Fibroblast of lung (primary cell): ENCODE measurements at regions not wholly inside any gene's neighbourhood (a gene's known extent, or its start where the extent isn't known, plus 50 kb on each side); places are given as distances from the start of the nearest gene placed in this dataset.

ENCODE experiments used
- DNase-seq, 2 donors: peaks; one replicate each; pipeline versions ENCODE4 v3.0.0 to v3.0.0-alpha.2; 2010; ENCODE audit warnings: low read depth in 2 of 2
- H2AFZ ChIP-seq: 2 replicates; pipeline ENCODE4 v1.5.1; 2012; ENCODE audit warnings: low read length, control low read depth, inconsistent platforms
- H3K27ac ChIP-seq: 2 replicates; pipeline ENCODE4 v1.5.1; 2011; ENCODE audit warnings: low read length, control low read depth; ENCODE audit not compliant: insufficient read depth
- H3K27me3 ChIP-seq: 2 replicates; pipeline ENCODE4 v1.5.1; 2011; ENCODE audit warnings: mild to moderate bottlenecking, low read length; ENCODE audit not compliant: control insufficient read depth, insufficient read depth
- H3K36me3 ChIP-seq: 2 replicates; pipeline ENCODE4 v1.5.1; 2011; ENCODE audit warnings: low read length; ENCODE audit not compliant: control insufficient read depth, insufficient read depth
- H3K4me1 ChIP-seq: 2 replicates; pipeline ENCODE4 v1.5.1; 2011; ENCODE audit warnings: low read length; ENCODE audit not compliant: control insufficient read depth, insufficient read depth; ENCODE audit errors: extremely low read depth
- H3K4me2 ChIP-seq: 2 replicates; pipeline ENCODE4 v1.5.1; 2011; ENCODE audit warnings: low read length, control low read depth; ENCODE audit not compliant: insufficient read depth; ENCODE audit errors: extremely low read depth
- H3K4me3 ChIP-seq, 4 experiments: fragments of 200-600 bp in 1 of 4; sonication (generic) in 1 of 4; replicated peaks in 1 of 4; 2 replicates each; pipeline ENCODE4 v1.5.1; 2011 to 2016; ENCODE audit warnings: low read length in 4 of 4, low read depth in 3 of 4, mild to moderate bottlenecking in 3 of 4, control low read depth in 2 of 4, inconsistent platforms in 1 of 4, mixed read lengths in 1 of 4; ENCODE audit not compliant: insufficient read depth in 1 of 4; ENCODE audit errors: control extremely low read depth in 1 of 4
- H3K79me2 ChIP-seq: 2 replicates; pipeline ENCODE4 v1.5.1; 2012; ENCODE audit warnings: mild to moderate bottlenecking, low read length, inconsistent platforms; ENCODE audit not compliant: control insufficient read depth, insufficient read depth
- H3K9ac ChIP-seq: 2 replicates; pipeline ENCODE4 v1.5.1; 2011; ENCODE audit warnings: mild to moderate bottlenecking, low read length, control low read depth; ENCODE audit not compliant: insufficient read depth
- H3K9me3 ChIP-seq: 2 replicates; pipeline ENCODE4 v1.5.1; 2012; ENCODE audit warnings: low read depth, low read length; ENCODE audit not compliant: control insufficient read depth, insufficient read depth
- H4K20me1 ChIP-seq: 2 replicates; pipeline ENCODE4 v1.5.1; 2011; ENCODE audit warnings: low read length; ENCODE audit not compliant: control insufficient read depth, insufficient read depth; ENCODE audit errors: extremely low read depth
- CTCF ChIP-seq, 2 donors: IDR thresholded peaks in 1 of 2; conservative IDR thresholded peaks in 1 of 2; 1 replicate in 1 of 2; 2 replicates in 1 of 2; pipeline ENCODE4 v1.5.1; 2011 to 2012; ENCODE audit warnings: low read length in 2 of 2, control low read depth in 1 of 2, inconsistent platforms in 1 of 2, low read depth in 1 of 2, mild to moderate bottlenecking in 1 of 2
- EZH2 ChIP-seq: IDR thresholded peaks from 2 replicates; pipeline ENCODE4 v1.5.1; 2012; ENCODE audit warnings: low read length, control low read depth, mild to moderate bottlenecking; ENCODE audit errors: missing control alignments

GRCh38 chr9:100724886-100725285 lies 147.0 kb downstream of the CAVIN4 start:
- no peak overlapping the region for H3K27ac ChIP-seq
- TF ChIP-seq CTCF (conservative IDR thresholded peaks at IDR 0.05 in 1 of 2, IDR thresholded peaks at IDR 0.05 in 1 of 2; ENCODE audit: low read depth in 1 of 2, low read length in 2 of 2) (no peak), EZH2 (no peak)
- no peaks in the 10 kb centered on the region for H3K9me3 ChIP-seq
- no peaks in the 10 kb centered on the region for H3K36me3 ChIP-seq
- H3K27me3 ChIP-seq, result no peaks in the 10 kb centered on the region
- H4K20me1 ChIP-seq, result no peaks in the 10 kb centered on the region
- H2AFZ ChIP-seq, result no peak overlapping the region
- no peaks in the 10 kb centered on the region for H3K79me2 ChIP-seq
- H3K4me1 ChIP-seq, result no peaks in the 10 kb centered on the region
- DNase-seq, result no peak
- no peak overlapping the region for H3K9ac ChIP-seq
- H3K4me2 ChIP-seq, result no peak overlapping the region
- H3K4me3 ChIP-seq, result no peak overlapping the region

- H3K9me3 ChIP-seq, result no peaks in the 10 kb centered on the region
- H3K4me1 ChIP-seq, result no peaks in the 10 kb centered on the region
- H2AFZ ChIP-seq, result no peak overlapping the region
- H3K27ac ChIP-seq, result no peak overlapping the region
- no peak for TF ChIP-seq EZH2
- TF ChIP-seq CTCF (conservative IDR thresholded peaks at IDR 0.05 in 1 of 2, IDR thresholded peaks at IDR 0.05 in 1 of 2; ENCODE audit: low read depth in 1 of 2, low read length in 2 of 2), result no peak
- no peaks in the 10 kb centered on the region for H3K36me3 ChIP-seq
- DNase-seq, result no peak
- H3K9ac ChIP-seq, result no peak overlapping the region
- no peaks in the 10 kb centered on the region for H4K20me1 ChIP-seq
- H3K27me3 ChIP-seq, result no peaks in the 10 kb centered on the region
- H3K79me2 ChIP-seq, result no peaks in the 10 kb centered on the region
- H3K4me2 ChIP-seq, result no peak overlapping the region
- H3K4me3 ChIP-seq, result no peak overlapping the region
Measured at GRCh38 chr9:100725371-100725770, 147.5 kb downstream of the CAVIN4 start.

- H3K36me3 ChIP-seq, result no peaks in the 10 kb centered on the region
- no peaks in the 10 kb centered on the region for H3K27me3 ChIP-seq
- H3K4me2 ChIP-seq, result no peak overlapping the region
- no peak overlapping the region for H3K9ac ChIP-seq
- no peaks in the 10 kb centered on the region for H3K9me3 ChIP-seq
- H3K79me2 ChIP-seq, result no peaks in the 10 kb centered on the region
- no peak overlapping the region for H2AFZ ChIP-seq
- H3K4me3 ChIP-seq, result no peak overlapping the region
- no peaks in the 10 kb centered on the region for H3K4me1 ChIP-seq
- TF ChIP-seq CTCF (conservative IDR thresholded peaks at IDR 0.05 in 1 of 2, IDR thresholded peaks at IDR 0.05 in 1 of 2; ENCODE audit: low read depth in 1 of 2, low read length in 2 of 2) (no peak), EZH2 (no peak)
- DNase-seq, result no peak
- no peaks in the 10 kb centered on the region for H4K20me1 ChIP-seq
- H3K27ac ChIP-seq, result no peak overlapping the region
Measured at GRCh38 chr9:100729336-100729895, 151.5 kb downstream of the CAVIN4 start.
